ENCODE measurements at regions not wholly inside any gene's neighbourhood (a gene's known extent, or its start where the extent isn't known, plus 50 kb on each side); places are given as distances from the start of the nearest gene placed in this dataset.

DNA sequence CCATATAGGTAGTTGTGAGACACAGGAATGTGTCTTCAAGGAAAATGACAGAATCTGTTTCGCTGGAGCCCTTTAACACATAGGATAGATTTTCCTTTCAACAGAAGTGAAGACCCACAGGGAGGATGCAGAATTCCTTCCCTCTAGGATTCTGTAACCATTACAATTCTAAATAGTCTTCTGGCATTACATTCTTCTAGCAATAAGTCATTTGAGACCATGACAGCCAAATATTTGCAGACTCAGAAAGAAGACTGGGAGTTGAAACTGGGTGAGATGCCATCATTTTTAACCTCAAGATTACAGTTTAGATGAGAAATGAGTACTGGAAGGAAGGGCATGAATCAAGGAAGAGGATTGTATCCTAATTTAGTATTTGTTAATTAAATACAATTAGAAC, 61.6 kb downstream of the ZBTB18 start:
- TF ChIP-seq ZNF274 (IDR thresholded peaks at IDR 0.05; ENCODE audit: low read depth, low read length) (no peak), SUZ12 (IDR thresholded peaks at IDR 0.05; ENCODE audit: extremely low read depth, insufficient read depth, insufficient read length) (no peak)

Data from NT2/D1 (cell line).